Kidney epithelial cell (primary cell): ENCODE measurements at regions not wholly inside any gene's neighbourhood (a gene's known extent, or its start where the extent isn't known, plus 50 kb on each side); places are given as distances from the start of the nearest gene placed in this dataset.
"Not testable (repeated sequence)": the region's sequence is repeated elsewhere in the genome, so short reads cannot be mapped to it uniquely, and the experiment has no call there.

ENCODE experiments used
- DNase-seq: peaks from one replicate; pipeline ENCODE4 v3.0.0-alpha.2; 2010; ENCODE audit warnings: low read depth
- H3K27me3 ChIP-seq: 2 replicates; pipeline ENCODE4 v1.6.0; 2011; ENCODE audit warnings: low read length; ENCODE audit not compliant: control insufficient read depth, insufficient read depth
- H3K36me3 ChIP-seq: 2 replicates; pipeline ENCODE4 v1.5.1; 2011; ENCODE audit warnings: low read length; ENCODE audit not compliant: control insufficient read depth, insufficient read depth
- H3K4me3 ChIP-seq: 2 replicates; pipeline ENCODE4 v1.5.1; 2011; ENCODE audit warnings: low read depth, mild to moderate bottlenecking, control low read depth, low read length
- CTCF ChIP-seq: IDR thresholded peaks from 2 replicates; pipeline ENCODE4 v1.5.1; 2011; ENCODE audit warnings: mild to moderate bottlenecking, moderate library complexity, low read length, control low read depth, inconsistent platforms; ENCODE audit not compliant: insufficient read depth, poor library complexity, severe bottlenecking

GRCh38 chr13:54034047-54034446 lies 1005.4 kb downstream of the OLFM4 start:
- no peak for DNase-seq
- Histone ChIP-seq H3K36me3 (no peaks in the 10 kb centered on the region), H3K4me3 (no peak overlapping the region), H3K27me3 (no peaks in the 10 kb centered on the region)
- no peak for TF ChIP-seq CTCF

GRCh38 chr13:54057416-54057815 lies 1028.8 kb downstream of the OLFM4 start:
- not testable (repeated sequence) for H3K27me3 ChIP-seq, H3K36me3 ChIP-seq, DNase-seq, H3K4me3 ChIP-seq

GRCh38 chr13:54069958-54070357 lies 1041.3 kb downstream of the OLFM4 start:
- not testable (repeated sequence) for H3K36me3 ChIP-seq, H3K27me3 ChIP-seq, DNase-seq, H3K4me3 ChIP-seq

GRCh38 chr13:54077569-54077968 lies 1049.0 kb downstream of the OLFM4 start:
- DNase-seq: no peak
- TF ChIP-seq CTCF: no peak
- no peak overlapping the region for H3K4me3 ChIP-seq
- no peaks in the 10 kb centered on the region for H3K36me3 ChIP-seq
- no peaks in the 10 kb centered on the region for H3K27me3 ChIP-seq

GRCh38 chr13:54078271-54078870 lies 1049.8 kb downstream of the OLFM4 start:
- no peak for TF ChIP-seq CTCF
- no peak for DNase-seq
- no peaks in the 10 kb centered on the region for H3K27me3 ChIP-seq
- H3K36me3 ChIP-seq: no peaks in the 10 kb centered on the region
- H3K4me3 ChIP-seq: no peak overlapping the region

GRCh38 chr13:54082309-54082708 lies 1053.7 kb downstream of the OLFM4 start:
- DNase-seq, H3K27me3 ChIP-seq, H3K36me3 ChIP-seq, H3K4me3 ChIP-seq: not testable (repeated sequence)

GRCh38 chr13:54091884-54092283 lies 1063.3 kb downstream of the OLFM4 start:
- no peak overlapping the region for H3K4me3 ChIP-seq
- no peak for TF ChIP-seq CTCF
- no peaks in the 10 kb centered on the region for H3K36me3 ChIP-seq
- DNase-seq: no peak
- H3K27me3 ChIP-seq: no peaks in the 10 kb centered on the region
